GF-D8 (cell line): ENCODE measurements at regions not wholly inside any gene's neighbourhood (a gene's known extent, or its start where the extent isn't known, plus 50 kb on each side); places are given as distances from the start of the nearest gene placed in this dataset.

Experiments used
- DNase-seq: peaks from one replicate; lab custom pipeline; 2025; lab: John Stamatoyannopoulos, UW

GRCh38 chr5:89471115-89471514 lies 588.1 kb upstream of the MEF2C start:
- DNase-seq: no peak

GRCh38 chr5:89470658-89471057 lies 587.7 kb upstream of the MEF2C start:
- no peak for DNase-seq

DNA sequence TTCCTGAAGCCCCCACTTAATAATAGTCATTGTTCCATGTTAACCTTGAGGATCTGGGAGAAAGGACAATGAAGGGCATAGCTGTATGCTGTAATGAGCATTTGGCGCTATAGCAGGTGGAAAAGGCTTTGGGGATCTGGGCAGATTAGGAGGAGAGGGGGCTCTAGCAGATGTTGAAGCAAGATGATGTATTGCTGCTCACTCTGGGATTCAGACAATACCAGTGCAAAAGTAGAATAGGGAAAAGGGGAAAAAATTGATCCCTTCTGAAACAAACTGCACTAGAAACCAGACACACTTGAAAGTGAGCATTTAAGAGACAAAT lies 575.3 kb upstream of the MEF2C start:
- no peak for DNase-seq

- no peak for DNase-seq
Measured at GRCh38 chr5:89457411-89458331, 574.7 kb upstream of the MEF2C start.

GRCh38 chr5:89452081-89452480 lies 569.1 kb upstream of the MEF2C start:
- DNase-seq: no peak

GRCh38 chr5:89451263-89451662 lies 568.3 kb upstream of the MEF2C start:
- DNase-seq: no peak

DNA sequence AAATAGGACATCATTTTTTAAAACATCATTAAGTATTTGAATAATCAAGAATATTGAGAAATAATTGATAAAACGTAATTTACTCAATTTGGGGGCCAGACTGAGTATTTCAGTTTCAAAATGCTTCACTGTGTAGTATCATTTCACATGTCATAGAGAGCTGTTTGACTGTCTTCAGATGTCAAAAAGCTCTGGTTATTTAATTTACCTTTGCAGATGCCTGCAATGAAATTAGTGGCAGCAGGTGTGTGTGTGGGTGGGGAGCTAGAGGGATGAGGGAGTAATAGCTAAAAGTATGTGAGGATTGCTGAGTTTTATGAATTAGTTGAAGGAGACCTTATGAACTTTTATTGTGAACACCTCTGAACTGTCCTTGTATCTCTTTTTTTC lies 567.2 kb upstream of the MEF2C start:
- DNase-seq: no peak

DNA sequence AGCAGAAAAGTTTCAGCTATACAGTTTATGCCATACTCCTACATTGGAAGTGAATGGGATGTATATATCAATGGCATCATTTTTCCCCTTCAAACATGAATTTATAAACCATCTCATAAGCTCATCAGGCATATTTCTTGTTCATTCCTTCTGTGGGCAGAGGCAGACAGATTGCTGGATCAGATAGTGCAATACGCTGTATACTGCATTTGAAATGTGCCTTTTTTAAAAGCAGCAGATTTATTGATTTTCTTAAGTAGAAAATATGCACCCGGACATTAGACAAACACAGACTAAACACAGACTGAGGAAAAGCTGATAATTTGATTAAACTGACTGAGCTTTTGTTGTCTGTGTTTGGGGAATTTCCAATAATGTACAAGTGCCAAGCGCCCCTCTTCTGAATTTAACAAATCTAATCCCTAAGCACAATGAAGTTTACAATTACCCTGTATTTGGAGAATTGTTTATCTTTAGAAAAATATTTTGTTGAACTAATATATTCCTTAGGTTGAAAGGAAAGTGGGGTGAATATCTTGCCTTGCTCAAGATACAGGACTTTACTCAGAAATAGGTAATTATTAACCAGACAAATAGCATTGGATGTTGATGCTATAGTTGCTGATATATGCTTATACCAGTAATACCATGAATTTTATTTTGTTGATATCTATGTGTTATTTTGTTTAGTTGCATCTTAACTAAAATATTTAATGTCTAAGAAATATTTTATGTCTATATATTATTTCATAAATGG lies 566.6 kb upstream of the MEF2C start:
- no peak for DNase-seq

DNA sequence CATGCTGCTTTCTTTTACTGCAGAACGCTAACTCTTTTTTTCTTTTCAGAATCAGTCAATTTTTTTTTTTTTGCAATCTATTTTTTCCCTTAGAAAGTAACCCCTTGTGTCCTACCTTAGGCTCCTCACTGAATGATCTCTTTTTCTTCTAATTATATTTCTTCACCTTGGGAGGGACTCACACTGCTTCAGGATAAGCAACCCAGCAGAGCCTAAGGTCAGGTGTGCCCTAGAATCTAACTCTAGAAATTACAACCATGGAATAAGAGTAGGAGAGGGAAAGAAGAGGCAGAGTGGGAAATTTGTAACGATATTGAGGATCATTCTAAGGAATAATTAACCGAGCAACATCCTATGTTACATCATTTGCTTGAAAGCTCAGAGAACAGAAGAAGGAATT lies 564.0 kb upstream of the MEF2C start:
- no peak for DNase-seq

GRCh38 chr5:89445106-89445745 lies 562.2 kb upstream of the MEF2C start:
- no peak for DNase-seq

- no peak for DNase-seq
Measured at GRCh38 chr5:89444088-89444487, 561.1 kb upstream of the MEF2C start.

DNA sequence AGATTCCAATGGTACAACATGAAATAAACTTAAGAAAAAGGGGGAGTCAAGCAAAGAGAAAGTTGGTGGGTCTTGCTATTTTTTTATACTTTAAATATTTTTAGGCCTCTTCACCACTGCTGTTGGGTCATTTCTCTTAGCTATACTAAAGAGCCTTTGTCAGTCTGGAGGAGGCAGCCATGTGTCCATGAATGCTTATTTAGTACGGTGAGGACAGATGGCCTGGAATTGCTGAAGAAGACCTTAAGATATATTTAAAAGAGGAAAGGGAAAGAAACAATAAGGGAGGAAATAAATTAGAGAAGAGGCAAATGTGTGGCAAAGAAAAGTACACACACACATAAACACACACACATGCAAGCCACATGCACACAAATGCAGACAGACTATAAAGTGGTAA lies 560.5 kb upstream of the MEF2C start:
- no peak for DNase-seq

DNA sequence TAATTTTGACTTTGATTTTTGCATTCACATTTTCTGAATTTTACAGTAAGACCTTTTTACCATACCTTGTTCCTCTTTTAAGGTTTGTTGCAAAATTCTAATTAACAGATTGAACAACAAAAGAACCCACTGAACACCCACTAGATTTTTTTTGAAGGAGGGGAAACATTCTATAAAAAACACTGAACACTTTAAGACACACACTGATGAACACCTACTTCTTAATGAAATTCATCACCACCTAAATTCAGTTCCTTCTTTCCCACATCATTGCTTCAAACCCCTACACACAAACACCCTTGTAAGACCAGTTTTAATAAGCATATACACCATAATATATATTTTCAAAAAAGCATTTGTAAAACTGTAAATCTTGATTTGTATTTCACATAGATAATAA lies 559.0 kb upstream of the MEF2C start:
- no peak for DNase-seq

DNA sequence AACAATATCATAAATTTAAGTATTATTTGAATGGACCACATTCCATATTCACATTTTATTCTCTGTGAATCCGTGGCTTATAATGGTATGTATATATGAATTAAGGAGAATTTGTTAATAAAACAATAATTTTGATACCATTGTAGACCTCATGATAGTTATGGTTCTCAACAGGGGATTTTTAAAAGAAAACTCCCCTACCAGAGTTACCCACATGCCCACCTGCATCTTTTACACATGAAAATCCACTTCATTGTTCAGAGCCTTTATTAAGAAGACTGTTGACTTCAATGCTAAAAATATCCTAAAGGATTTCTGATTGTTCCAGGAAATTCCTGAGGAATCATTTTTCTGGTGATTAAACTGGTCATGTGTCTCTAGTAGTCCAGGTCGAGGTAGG lies 557.7 kb upstream of the MEF2C start:
- no peak for DNase-seq

GRCh38 chr5:89437450-89438435 lies 554.8 kb upstream of the MEF2C start:
- no peak for DNase-seq

- DNase-seq: no peak
Measured at GRCh38 chr5:89436464-89436863, 553.5 kb upstream of the MEF2C start.

DNA sequence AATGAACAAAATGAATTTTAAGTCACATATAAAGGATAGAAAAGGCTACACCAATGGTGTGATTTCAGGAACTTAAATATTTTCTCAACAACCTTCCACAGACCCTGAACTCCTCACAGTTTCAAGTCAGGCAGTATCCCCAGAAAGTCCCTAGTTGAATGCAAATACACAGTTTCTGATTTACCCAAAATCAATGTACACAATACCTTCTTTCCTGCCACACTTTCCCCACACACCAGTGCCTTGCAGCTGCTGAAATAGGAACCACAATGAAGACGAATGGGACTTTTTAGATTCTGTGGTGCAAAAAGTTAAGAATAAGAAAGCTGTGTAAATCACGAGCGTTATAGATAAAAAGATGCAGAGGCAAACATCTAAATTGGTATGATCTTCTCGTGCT lies 552.4 kb upstream of the MEF2C start:
- DNase-seq: no peak

DNA sequence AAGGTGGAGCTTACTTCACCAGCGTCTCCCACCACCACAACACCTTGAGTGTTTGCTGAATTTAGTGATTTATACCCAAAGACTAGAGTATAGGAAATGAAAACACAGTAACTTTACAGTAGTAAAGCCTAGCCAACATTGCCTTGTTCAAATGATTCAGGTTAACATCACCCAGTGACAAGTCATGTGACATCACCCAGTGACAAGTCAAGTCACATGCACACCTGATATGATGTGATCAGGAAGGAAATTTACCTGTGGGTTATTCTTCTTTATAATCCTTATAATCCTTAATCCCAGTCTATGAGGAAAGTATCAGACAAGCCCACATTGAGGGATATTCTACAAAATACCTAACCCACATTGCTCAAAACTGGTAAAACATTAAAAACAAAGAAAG lies 545.6 kb upstream of the MEF2C start:
- no peak for DNase-seq

GRCh38 chr5:89425062-89425461 lies 542.1 kb upstream of the MEF2C start:
- DNase-seq: no peak

GRCh38 chr5:89421035-89421434 lies 538.1 kb upstream of the MEF2C start:
- DNase-seq: no peak

DNA sequence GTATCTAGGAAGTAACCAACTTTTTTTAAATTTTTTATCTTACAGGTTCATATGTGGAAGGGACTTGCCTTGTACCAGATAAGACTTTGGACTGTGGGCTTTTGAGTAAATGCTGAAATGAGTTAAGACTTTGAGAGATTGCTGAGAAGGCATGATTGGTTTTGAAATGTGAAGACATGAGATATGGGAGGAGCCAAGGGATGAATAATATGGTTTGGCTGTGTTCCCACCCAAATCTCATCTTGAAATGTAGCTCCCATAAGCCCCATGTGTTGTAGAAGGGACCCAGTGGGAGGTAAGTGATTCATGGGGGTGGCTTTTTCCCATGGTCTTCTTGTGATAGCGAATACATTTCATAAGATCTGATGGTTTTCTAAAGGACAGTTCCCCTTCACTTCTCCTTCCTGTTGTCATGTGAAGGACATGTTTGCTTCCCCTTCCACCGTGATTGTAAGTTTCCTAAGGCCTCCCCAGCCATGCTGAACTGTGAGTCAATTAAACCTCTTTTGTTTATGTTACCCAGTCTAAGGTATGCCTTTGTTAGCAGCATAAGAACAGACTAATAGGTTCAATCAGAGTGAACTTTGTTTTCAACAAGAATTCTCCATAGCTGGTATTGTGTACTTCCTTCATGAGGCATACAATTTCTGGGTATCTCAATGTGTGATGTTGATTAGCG lies 535.6 kb upstream of the MEF2C start:
- DNase-seq: no peak
